ENCODE measurements at regions not wholly inside any gene's neighbourhood (a gene's known extent, or its start where the extent isn't known, plus 50 kb on each side); places are given as distances from the start of the nearest gene placed in this dataset.

GRCh38 chr11:92775003-92775676 is 194.3 kb upstream of the MTNR1B start:
- in situ Hi-C loops (cut with MboI; ENCODE audit: low sequenced_read_pairs): no loop called here

- in situ Hi-C loops (cut with MboI; ENCODE audit: low sequenced_read_pairs): no loop called here
Observed at GRCh38 chr11:92776676-92777075, 192.8 kb upstream of the MTNR1B start.

- in situ Hi-C loops (cut with MboI; ENCODE audit: low sequenced_read_pairs): no loop called here
Observed at GRCh38 chr11:92779746-92780145, 189.7 kb upstream of the MTNR1B start.

GRCh38 chr11:92781151-92781550 is 188.3 kb upstream of the MTNR1B start:
- in situ Hi-C loops (cut with MboI; ENCODE audit: low sequenced_read_pairs): no loop called here

GRCh38 chr11:92782806-92783205 is 186.6 kb upstream of the MTNR1B start:
- in situ Hi-C loops (cut with MboI; ENCODE audit: low sequenced_read_pairs): no loop called here

- in situ Hi-C loops (cut with MboI; ENCODE audit: low sequenced_read_pairs): no loop called here
Observed at GRCh38 chr11:92784331-92784730, 185.1 kb upstream of the MTNR1B start.

- in situ Hi-C loops (cut with MboI; ENCODE audit: low sequenced_read_pairs): no loop called here
Observed at GRCh38 chr11:92787638-92788037, 181.8 kb upstream of the MTNR1B start.

- in situ Hi-C loops (cut with MboI; ENCODE audit: low sequenced_read_pairs): no loop called here
Observed at GRCh38 chr11:92789761-92790160, 179.7 kb upstream of the MTNR1B start.

GRCh38 chr11:92790366-92790765 is 179.1 kb upstream of the MTNR1B start:
- in situ Hi-C loops (cut with MboI; ENCODE audit: low sequenced_read_pairs): no loop called here

GRCh38 chr11:92790926-92791616 is 178.4 kb upstream of the MTNR1B start:
- in situ Hi-C loops (cut with MboI; ENCODE audit: low sequenced_read_pairs): no loop called here

- in situ Hi-C loops (cut with MboI; ENCODE audit: low sequenced_read_pairs): no loop called here
Observed at GRCh38 chr11:92791886-92792285, 177.6 kb upstream of the MTNR1B start.

GRCh38 chr11:92793189-92793588 is 176.3 kb upstream of the MTNR1B start:
- in situ Hi-C loops (cut with MboI; ENCODE audit: low sequenced_read_pairs): no loop called here

- in situ Hi-C loops (cut with MboI; ENCODE audit: low sequenced_read_pairs): no loop called here
Observed at GRCh38 chr11:92794783-92795182, 174.7 kb upstream of the MTNR1B start.

- in situ Hi-C loops (cut with MboI; ENCODE audit: low sequenced_read_pairs): no loop called here
Observed at GRCh38 chr11:92796744-92797143, 172.7 kb upstream of the MTNR1B start.

- in situ Hi-C loops (cut with MboI; ENCODE audit: low sequenced_read_pairs): no loop called here
Observed at GRCh38 chr11:92797874-92798273, 171.6 kb upstream of the MTNR1B start.

- in situ Hi-C loops (cut with MboI; ENCODE audit: low sequenced_read_pairs): no loop called here
Observed at GRCh38 chr11:92801685-92802084, 167.8 kb upstream of the MTNR1B start.

GRCh38 chr11:92802644-92803043 is 166.8 kb upstream of the MTNR1B start:
- in situ Hi-C loops (cut with MboI; ENCODE audit: low sequenced_read_pairs): no loop called here

GRCh38 chr11:92803391-92803790 is 166.1 kb upstream of the MTNR1B start:
- in situ Hi-C loops (cut with MboI; ENCODE audit: low sequenced_read_pairs): no loop called here

- in situ Hi-C loops (cut with MboI; ENCODE audit: low sequenced_read_pairs): no loop called here
Observed at GRCh38 chr11:92804388-92804966, 165.0 kb upstream of the MTNR1B start.

- in situ Hi-C loops (cut with MboI; ENCODE audit: low sequenced_read_pairs): no loop called here
Observed at GRCh38 chr11:92808022-92808421, 161.4 kb upstream of the MTNR1B start.

- in situ Hi-C loops (cut with MboI; ENCODE audit: low sequenced_read_pairs): no loop called here
Observed at GRCh38 chr11:92810423-92811064, 158.9 kb upstream of the MTNR1B start.

GRCh38 chr11:92811341-92811740 is 158.1 kb upstream of the MTNR1B start:
- in situ Hi-C loops (cut with MboI; ENCODE audit: low sequenced_read_pairs): no loop called here

Measured in HL-60/S4 treated with phorbol 12-myristate 13-acetate at 8.2 ng/mL for 4 days and 3 days (cell line).